ENCODE measurements at regions not wholly inside any gene's neighbourhood (a gene's known extent, or its start where the extent isn't known, plus 50 kb on each side); places are given as distances from the start of the nearest gene placed in this dataset.

DNA sequence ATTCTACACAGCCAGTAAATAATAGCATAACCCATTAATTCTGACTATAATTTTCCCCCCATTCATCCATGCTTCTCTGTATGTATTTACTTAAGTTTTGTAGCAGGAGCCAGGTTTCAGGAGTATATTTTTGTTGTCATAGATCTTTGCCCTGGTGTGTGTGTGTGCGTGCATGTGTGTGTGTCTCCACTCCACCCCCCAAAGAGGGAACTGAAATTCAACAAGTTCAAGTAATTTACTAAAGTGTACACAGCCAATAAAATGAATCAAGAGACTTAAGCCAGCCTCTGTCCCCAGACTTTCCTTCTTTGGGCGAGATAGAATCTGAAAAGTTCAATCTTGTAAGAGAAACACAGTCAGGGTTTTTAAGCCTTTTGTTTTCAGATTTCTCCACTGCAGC is 792.0 kb downstream of the MED13L start:
- TF ChIP-seq, protein P1, sequence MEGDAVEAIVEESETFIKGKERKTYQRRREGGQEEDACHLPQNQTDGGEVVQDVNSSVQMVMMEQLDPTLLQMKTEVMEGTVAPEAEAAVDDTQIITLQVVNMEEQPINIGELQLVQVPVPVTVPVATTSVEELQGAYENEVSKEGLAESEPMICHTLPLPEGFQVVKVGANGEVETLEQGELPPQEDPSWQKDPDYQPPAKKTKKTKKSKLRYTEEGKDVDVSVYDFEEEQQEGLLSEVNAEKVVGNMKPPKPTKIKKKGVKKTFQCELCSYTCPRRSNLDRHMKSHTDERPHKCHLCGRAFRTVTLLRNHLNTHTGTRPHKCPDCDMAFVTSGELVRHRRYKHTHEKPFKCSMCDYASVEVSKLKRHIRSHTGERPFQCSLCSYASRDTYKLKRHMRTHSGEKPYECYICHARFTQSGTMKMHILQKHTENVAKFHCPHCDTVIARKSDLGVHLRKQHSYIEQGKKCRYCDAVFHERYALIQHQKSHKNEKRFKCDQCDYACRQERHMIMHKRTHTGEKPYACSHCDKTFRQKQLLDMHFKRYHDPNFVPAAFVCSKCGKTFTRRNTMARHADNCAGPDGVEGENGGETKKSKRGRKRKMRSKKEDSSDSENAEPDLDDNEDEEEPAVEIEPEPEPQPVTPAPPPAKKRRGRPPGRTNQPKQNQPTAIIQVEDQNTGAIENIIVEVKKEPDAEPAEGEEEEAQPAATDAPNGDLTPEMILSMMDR (conservative IDR thresholded peaks at IDR 0.05), result no peak
- peak overlapping the region; percentile 9; the same call in 1 of the 2 replicates for H3K27ac ChIP-seq

GRCh38 chr12:115482943-115483342 is 794.5 kb downstream of the MED13L start:
- H3K27ac ChIP-seq, result no peak overlapping the region
- TF ChIP-seq, protein P1 (conservative IDR thresholded peaks at IDR 0.05), result no peak

DNA sequence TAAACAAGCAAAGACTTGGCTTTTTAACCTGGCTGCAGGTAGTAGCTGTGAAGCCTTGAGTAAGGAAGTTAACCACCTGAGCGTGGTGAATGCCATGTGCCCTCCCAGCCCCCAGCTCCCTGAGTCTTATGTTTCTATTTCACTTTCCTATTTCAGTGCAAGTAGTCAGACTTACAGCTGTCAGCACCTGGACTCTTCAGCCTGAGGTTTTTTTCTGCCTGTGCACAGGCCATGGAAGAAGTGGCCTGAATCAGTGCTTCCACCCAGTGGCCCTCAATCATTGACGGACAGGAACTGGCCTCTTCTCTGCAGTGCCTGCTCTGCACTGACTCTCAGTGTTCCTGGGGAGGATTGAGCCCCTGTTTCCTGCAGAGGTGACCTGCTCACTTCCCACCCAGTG is 796.4 kb downstream of the MED13L start:
- TF ChIP-seq, protein P1 (conservative IDR thresholded peaks at IDR 0.05), result no peak
- H3K27ac ChIP-seq, result no peak overlapping the region

DNA sequence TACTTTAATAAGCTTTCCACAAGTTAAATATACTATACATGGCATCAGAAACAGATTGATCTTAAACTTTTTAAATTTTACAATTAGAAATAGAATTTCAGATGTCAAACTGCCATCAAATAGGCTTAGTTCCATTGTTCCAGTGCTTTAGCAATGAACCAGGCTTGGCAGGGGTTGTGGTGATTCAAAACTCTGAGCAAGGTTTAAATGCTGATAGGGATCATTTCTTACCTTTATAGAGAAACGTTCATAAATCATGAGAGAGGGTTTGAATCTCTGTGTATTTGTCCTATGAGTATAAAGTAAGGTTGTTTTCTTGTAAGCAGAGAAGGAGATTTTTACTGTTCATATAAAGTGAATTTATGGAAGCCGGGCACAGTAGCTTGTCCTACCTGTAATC is 794.5 kb upstream of the TBX3 start:
- peak overlapping the region; percentile 46 for H3K27ac ChIP-seq
- TF ChIP-seq, protein P1 (conservative IDR thresholded peaks at IDR 0.05), result no peak

- H3K27ac ChIP-seq, result peak overlapping the region; percentile 66; the same call in 1 of the 2 replicates
- TF ChIP-seq, protein P1 (conservative IDR thresholded peaks at IDR 0.05), result no peak
Observed at GRCh38 chr12:115474539-115475353, 790.8 kb upstream of the TBX3 start.

DNA sequence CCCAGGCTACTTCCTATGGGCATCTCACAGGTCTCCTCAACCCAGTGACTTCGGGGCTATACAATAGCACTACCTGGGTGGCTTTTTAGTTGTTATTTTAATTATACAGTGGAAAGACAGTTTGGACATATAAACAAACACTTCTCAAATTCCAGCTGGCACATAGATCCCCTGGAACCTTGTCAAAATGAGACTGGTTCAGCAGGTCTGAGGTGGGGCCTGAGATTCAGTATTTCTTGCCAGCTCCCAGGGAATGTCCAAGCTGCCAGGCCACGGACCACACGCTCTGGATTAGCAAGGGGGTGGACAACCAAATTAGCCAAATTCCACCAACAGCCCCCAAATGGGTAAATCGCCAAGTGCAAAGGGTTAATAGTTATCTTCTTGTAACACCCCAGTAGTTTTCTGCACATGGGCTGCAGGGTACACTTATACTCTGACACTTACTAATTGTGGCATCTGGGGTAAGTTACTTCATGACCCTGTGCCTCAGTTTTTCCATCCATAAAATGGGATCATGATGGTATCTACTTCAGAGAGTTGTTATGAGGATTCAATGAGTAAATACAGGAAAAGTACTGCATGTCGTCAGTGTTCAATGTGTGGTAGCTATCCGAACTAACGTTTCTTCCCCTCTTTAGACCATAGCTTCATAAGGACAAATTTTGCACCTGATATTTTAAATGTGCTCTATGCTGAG is 789.4 kb upstream of the TBX3 start:
- TF ChIP-seq, protein P1 (conservative IDR thresholded peaks at IDR 0.05), result no peak
- peak overlapping the region; percentile 66 for H3K27ac ChIP-seq

DNA sequence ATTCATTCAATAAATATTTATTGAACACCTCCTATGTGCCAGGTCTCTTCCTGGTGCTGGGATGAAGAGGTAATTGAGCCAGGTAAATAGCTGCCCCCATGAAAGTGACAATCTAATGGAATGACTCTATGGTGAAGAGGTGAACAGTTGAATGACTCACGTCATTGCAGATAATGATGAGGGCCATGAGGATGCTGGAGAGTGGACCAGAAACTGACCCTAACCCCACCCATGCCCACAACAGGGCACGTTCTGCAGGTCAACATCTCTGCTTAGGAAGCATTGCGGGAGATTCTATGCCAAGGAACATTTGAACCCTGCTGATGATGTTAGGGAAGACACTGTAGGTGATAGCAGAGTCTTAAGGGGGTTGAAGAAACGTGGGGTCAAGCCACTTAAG is 788.9 kb upstream of the TBX3 start:
- peak overlapping the region; percentile 66 for H3K27ac ChIP-seq
- TF ChIP-seq, protein P1 (conservative IDR thresholded peaks at IDR 0.05), result no peak
